GM12801 (cell line): ENCODE measurements at regions not wholly inside any gene's neighbourhood (a gene's known extent, or its start where the extent isn't known, plus 50 kb on each side); places are given as distances from the start of the nearest gene placed in this dataset.

ENCODE experiments used
- TF ChIP-seq, protein P1 (sequence below): IDR thresholded peaks from one replicate; pipeline ENCODE4 v1.5.1; 2011; ENCODE audit warnings: control low read depth; ENCODE audit not compliant: insufficient read length; ENCODE audit errors: extremely low read depth

DNA sequence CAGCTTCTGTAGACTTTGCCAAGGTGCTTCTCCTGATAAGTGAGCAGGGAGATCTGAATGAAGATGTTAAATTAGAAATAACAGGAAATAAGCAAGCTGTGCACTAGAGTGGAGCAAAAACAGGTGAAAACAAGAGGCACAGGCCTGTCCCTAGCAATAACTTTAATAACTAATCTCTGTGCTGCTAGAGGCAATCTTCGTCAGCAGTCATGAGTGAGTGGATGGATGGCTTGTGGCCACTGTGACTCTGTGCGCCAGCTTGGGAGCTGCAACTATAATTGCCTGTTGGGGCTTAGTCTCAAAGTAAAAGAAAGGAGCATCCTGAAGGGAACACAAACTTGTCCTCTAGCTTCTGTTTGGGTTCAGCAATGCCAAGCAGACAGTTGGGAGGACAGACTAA lies 240.3 kb downstream of the HHIPL2 start:
- TF ChIP-seq, protein P1, sequence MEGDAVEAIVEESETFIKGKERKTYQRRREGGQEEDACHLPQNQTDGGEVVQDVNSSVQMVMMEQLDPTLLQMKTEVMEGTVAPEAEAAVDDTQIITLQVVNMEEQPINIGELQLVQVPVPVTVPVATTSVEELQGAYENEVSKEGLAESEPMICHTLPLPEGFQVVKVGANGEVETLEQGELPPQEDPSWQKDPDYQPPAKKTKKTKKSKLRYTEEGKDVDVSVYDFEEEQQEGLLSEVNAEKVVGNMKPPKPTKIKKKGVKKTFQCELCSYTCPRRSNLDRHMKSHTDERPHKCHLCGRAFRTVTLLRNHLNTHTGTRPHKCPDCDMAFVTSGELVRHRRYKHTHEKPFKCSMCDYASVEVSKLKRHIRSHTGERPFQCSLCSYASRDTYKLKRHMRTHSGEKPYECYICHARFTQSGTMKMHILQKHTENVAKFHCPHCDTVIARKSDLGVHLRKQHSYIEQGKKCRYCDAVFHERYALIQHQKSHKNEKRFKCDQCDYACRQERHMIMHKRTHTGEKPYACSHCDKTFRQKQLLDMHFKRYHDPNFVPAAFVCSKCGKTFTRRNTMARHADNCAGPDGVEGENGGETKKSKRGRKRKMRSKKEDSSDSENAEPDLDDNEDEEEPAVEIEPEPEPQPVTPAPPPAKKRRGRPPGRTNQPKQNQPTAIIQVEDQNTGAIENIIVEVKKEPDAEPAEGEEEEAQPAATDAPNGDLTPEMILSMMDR = no peak

DNA sequence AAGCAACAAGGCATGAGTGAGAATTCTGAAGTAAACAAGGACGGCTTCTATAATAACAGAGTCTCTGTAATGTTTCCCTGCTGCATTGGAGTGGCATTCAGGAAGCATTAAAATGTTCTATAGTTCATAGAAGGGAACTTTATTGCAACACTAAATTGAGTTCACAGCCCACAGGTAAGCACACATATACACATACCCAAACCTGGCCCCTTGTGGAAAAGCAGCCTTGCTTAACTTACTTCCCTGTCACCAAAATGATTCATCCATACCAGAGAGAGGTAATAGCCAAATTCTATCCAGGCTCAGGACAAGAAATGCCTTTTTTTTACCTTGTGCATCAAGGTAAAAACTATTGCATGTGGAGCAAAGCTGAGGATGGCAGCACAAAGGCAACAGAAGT lies 241.4 kb downstream of the HHIPL2 start:
- TF ChIP-seq, protein P1 = no peak

GRCh38 chr1:222306011-222306410 lies 241.9 kb downstream of the HHIPL2 start:
- TF ChIP-seq, protein P1 = no peak

- TF ChIP-seq, protein P1 = no peak
Observed at GRCh38 chr1:222301652-222302051, 246.3 kb downstream of the HHIPL2 start.

DNA sequence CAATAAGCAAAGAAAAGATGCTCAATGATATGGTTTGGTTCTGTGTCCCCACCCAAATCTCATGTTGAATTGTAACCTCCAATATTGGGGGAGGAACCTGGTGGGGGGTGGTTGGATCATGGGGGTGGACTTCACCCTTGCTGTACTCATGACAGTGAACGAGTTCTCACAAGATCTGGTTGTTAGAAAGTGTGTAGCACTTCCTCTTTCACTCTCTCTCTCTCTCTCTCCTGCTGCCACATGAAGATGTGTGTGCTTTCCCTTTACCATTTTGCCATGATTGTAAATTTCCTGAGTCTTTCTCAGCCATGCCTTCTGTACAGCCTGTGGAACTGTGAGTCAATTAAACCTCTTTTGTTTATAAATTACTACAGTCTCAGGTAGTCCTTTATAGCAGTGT lies 248.4 kb downstream of the HHIPL2 start:
- TF ChIP-seq, protein P1 = no peak

DNA sequence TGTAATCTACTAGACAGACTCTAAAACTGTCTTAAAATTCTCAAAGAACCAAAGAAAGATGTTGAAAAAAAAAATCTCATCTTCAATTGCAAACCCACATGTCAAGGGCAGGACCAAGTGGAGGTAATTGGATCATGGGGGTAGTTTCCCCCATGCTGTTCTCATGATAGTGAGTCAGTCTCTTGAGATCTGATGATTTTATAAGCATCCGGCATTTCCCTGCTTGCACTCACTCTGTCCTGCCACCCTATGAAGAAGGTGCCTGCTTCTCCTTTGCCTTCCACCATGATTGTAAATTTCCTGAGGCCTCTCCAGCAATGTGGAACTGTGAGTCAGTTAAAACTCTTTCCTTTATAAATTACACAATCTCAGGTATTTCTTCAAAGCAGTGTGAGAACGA lies 257.0 kb downstream of the HHIPL2 start:
- TF ChIP-seq, protein P1 = no peak

DNA sequence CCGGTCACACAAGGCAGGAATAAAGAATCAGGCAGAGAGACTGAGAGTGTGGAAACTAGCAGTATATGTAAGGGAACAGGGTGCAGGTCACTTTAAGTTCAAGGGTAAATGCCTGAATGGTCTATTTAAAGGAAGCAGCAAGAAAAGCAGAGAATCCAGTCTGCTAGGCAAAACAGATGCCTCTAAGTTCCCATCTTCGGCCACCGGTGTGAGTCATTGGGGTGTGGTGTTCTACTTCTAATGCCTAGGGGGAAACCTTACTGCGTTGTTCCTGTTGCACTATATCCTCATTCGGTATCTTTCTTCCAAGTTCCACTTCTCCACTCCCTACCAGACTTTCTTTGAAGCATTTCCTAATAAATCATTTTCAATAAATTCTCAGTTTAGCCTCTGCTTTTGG lies 259.9 kb downstream of the HHIPL2 start:
- TF ChIP-seq, protein P1 = no peak

DNA sequence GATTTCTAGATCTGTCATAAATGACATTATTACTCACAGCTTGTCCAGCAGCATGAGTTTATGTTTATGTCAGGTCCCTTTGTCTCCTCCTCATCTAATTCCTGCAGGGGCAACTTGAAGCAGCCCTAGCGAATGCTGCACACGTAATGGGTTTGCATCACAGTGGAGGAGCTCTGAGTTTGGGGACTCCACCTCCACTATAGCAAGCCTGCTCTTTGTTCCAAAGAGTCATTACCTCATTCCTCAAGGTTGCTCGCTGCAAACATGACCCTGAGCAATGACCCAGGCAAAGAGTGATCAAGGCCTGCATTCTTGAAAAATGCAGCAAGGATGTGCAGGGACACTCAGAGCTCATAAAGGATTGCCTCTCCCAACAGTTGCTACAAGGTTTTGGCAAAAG lies 261.9 kb downstream of the HHIPL2 start:
- TF ChIP-seq, protein P1 = no peak
